ENCODE measurements at regions not wholly inside any gene's neighbourhood (a gene's known extent, or its start where the extent isn't known, plus 50 kb on each side); places are given as distances from the start of the nearest gene placed in this dataset.

- no peak for DNase-seq
These were observed 215.4 kb upstream of the NRXN1 start for GRCh38 chr2:51247252-51247805.

- DNase-seq, result no peak
These were observed 212.1 kb upstream of the NRXN1 start for GRCh38 chr2:51243892-51244535.

GRCh38 chr2:51237626-51238271, 205.8 kb upstream of the NRXN1 start:
- no peak for DNase-seq

GRCh38 chr2:51232027-51232426, 200.1 kb upstream of the NRXN1 start:
- DNase-seq, result no peak

- no peak for DNase-seq
These were observed 199.1 kb upstream of the NRXN1 start for GRCh38 chr2:51231071-51231470.

GRCh38 chr2:51225377-51225776, 193.4 kb upstream of the NRXN1 start:
- no peak for DNase-seq

GRCh38 chr2:51224790-51225189, 192.9 kb upstream of the NRXN1 start:
- DNase-seq, result no peak

GRCh38 chr2:51222106-51222505, 190.2 kb upstream of the NRXN1 start:
- DNase-seq, result no peak

- DNase-seq, result no peak
These were observed 188.7 kb upstream of the NRXN1 start for GRCh38 chr2:51220606-51221005.

GRCh38 chr2:51220080-51220479, 188.1 kb upstream of the NRXN1 start:
- no peak for DNase-seq

GRCh38 chr2:51219468-51219867, 187.5 kb upstream of the NRXN1 start:
- DNase-seq, result no peak

GRCh38 chr2:51218047-51218446, 186.1 kb upstream of the NRXN1 start:
- DNase-seq, result no peak

- DNase-seq, result no peak
These were observed 181.9 kb upstream of the NRXN1 start for GRCh38 chr2:51213826-51214225.

GRCh38 chr2:51212374-51212773, 180.4 kb upstream of the NRXN1 start:
- DNase-seq, result no peak

GRCh38 chr2:51208521-51208920, 176.6 kb upstream of the NRXN1 start:
- no peak for DNase-seq

- DNase-seq, result no peak
These were observed 169.4 kb upstream of the NRXN1 start for GRCh38 chr2:51201295-51201694.

GRCh38 chr2:51194656-51195055, 162.7 kb upstream of the NRXN1 start:
- DNase-seq, result no peak

- DNase-seq, result no peak
These were observed 138.3 kb upstream of the NRXN1 start for GRCh38 chr2:51170273-51170672.

GRCh38 chr2:51165534-51166260, 133.8 kb upstream of the NRXN1 start:
- DNase-seq, result no peak

GRCh38 chr2:51158251-51158650, 126.3 kb upstream of the NRXN1 start:
- DNase-seq, result no peak

- no peak for DNase-seq
These were observed 121.3 kb upstream of the NRXN1 start for GRCh38 chr2:51153236-51153635.

- DNase-seq, result no peak
These were observed 119.7 kb upstream of the NRXN1 start for GRCh38 chr2:51151490-51152140.

GRCh38 chr2:51149725-51150124, 117.8 kb upstream of the NRXN1 start:
- DNase-seq, result no peak
